Activated CD8-positive, alpha-beta memory T cell treated with anti-CD3 and anti-CD28 coated beads, Interleukin-2, amount 50 U/mL, for 4 hours (primary cell): ENCODE measurements at regions not wholly inside any gene's neighbourhood (a gene's known extent, or its start where the extent isn't known, plus 50 kb on each side); places are given as distances from the start of the nearest gene placed in this dataset.

ENCODE experiments used
- DNase-seq: peaks from one replicate; pipeline ENCODE4 v3.0.0-alpha.2; 2020

GRCh38 chrX:13096728-13097127 lies 52.3 kb upstream of the FAM9C start:
- DNase-seq = no peak

DNA sequence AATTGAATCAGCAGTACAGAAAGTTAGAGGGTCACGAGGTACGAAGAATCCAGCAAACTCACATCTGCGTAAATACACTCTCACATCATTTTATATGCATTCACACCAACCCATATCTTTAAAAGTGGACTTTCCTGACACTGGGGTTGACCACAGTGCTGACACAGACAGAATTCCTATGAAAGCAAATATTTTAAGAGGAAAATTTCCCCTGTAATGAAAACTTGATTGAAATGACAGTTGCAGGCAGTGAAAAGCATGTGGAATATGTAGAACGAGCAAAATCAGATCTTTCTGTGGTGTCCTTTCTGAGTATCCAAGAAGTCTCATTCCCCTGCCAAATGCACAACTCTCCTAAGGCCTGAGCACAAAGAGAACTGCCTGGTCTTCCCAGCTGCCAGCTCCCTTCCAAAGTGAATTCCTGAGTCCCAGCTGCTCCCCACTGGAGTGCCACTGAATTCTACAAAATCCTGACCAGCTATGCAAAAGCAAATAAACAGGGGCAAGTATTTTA lies 50.5 kb upstream of the FAM9C start:
- DNase-seq = no peak

DNA sequence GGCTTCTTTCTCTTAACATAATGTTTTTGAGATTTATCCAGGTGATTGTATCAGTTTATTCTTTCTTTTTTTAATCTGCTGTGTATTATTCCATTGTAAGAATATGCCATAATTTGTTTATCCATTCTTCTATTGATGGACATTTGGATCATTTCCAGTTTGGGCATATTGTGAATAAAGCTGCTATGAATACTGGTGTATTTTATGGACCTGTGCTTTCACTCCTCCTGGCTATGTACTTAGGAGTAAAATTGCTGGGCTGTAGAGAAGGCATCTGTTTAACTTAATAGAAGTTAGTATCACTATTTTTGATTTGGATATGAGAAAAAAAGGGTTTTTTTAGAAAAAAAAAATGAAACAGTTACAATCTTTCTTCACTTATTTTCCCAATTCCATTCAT lies 50.0 kb upstream of the FAM9C start:
- no peak for DNase-seq
